OCI-LY3 (cell line): ENCODE measurements at regions not wholly inside any gene's neighbourhood (a gene's known extent, or its start where the extent isn't known, plus 50 kb on each side); places are given as distances from the start of the nearest gene placed in this dataset.

Experiments used
- EZH2phosphoT487 ChIP-seq: fragments of 200-600 bp; shearing (Covaris generic); IDR thresholded peaks from 2 replicates; pipeline ENCODE4 v1.6.1; 2018; ENCODE audit warnings: antibody characterized with exemption, mixed run types, low read depth
- TF ChIP-seq, protein P1 (sequence below): fragments of 200-600, 300-600 bp; sonication (generic); IDR thresholded peaks from 2 replicates; pipeline ENCODE4 v1.5.1; 2014; ENCODE audit warnings: antibody characterized with exemption, low read length, low read depth

DNA sequence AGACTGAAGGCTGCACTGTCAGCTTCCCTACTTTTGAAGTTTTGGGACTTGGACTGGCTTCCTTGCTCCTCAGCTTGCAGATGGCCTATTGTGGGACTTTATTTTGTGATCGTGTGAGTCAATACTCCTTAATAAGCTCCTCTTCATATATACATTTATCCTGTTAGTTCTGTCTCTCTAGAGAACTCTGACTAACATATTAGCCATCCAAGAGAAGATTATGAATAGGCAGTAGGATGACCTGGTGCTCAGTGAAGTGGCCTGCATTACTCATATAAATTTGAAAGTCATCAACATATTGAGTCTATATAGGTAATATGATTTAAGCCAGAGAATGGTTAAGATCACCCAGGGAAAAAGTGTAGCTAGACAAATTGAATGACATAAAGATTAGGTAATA is 136.3 kb upstream of the UFM1 start:
- TF ChIP-seq, protein P1, sequence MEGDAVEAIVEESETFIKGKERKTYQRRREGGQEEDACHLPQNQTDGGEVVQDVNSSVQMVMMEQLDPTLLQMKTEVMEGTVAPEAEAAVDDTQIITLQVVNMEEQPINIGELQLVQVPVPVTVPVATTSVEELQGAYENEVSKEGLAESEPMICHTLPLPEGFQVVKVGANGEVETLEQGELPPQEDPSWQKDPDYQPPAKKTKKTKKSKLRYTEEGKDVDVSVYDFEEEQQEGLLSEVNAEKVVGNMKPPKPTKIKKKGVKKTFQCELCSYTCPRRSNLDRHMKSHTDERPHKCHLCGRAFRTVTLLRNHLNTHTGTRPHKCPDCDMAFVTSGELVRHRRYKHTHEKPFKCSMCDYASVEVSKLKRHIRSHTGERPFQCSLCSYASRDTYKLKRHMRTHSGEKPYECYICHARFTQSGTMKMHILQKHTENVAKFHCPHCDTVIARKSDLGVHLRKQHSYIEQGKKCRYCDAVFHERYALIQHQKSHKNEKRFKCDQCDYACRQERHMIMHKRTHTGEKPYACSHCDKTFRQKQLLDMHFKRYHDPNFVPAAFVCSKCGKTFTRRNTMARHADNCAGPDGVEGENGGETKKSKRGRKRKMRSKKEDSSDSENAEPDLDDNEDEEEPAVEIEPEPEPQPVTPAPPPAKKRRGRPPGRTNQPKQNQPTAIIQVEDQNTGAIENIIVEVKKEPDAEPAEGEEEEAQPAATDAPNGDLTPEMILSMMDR, result no peak
- TF ChIP-seq EZH2phosphoT487, result no peak
